Uterus (tissue), 2 donors: ENCODE measurements at regions not wholly inside any gene's neighbourhood (a gene's known extent, or its start where the extent isn't known, plus 50 kb on each side); places are given as distances from the start of the nearest gene placed in this dataset.

ENCODE experiments used
- CTCF ChIP-seq, 4 experiments: fragments of 200-600 bp in 2 of 4; fragments of 450-650 bp in 2 of 4; sonication (generic) in 2 of 4; IDR thresholded peaks; one replicate each; pipeline ENCODE4 v1.5.1; 2016 to 2019; ENCODE audit warnings: antibody characterized with exemption in 4 of 4, mild to moderate bottlenecking in 2 of 4, moderate library complexity in 1 of 4
- POLR2A ChIP-seq, 2 donors: fragments of 450-650 bp; IDR thresholded peaks; one replicate each; pipeline ENCODE4 v1.6.1; 2016; ENCODE audit warnings: antibody characterized with exemption in 2 of 2, mild to moderate bottlenecking in 1 of 2, moderate library complexity in 1 of 2

DNA sequence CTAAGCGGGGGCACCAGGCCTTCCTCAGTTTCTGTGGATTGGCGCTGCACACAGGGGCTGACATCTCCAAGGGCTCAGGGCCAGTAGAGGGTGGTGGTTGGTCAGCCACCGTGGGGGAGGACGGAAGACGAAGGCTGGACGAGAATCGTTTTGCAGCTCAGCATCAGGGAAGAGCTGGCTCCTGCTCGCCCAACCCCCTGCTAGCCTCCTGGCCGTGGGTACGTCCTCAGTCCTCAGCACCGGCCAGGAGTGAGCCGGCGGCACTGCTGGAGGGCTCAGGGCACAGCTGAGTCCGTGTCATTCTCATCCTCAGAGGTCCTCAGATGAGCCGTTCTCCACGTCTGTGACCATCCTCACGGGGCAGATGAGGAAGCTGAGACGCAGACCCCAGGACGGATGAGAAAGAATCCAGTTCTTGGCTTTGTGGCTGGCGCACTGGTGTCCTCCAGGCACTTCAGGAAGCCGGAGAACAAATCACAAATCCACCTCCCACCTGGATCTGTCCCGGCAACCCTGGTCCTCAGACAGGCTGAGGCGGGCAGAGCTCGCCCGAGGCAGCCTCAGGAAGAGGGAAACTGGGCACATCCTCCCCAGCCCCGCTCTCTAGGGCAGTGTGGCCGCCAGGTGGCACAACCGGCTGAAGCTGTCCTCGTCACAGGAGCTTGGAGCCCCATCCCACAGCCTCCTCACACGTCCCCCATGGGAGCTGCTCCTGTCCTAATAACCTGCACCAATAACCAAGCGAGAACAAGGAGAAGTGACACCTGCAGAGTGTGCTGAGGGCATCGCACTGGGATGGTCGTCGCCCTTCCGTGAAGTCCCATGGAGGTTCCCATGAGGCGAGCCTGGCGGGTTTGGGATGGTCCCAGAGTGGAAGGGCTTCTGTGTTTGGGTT is 393.7 kb downstream of the BRD1 start:
- TF ChIP-seq CTCF (IDR thresholded peaks at IDR 0.05) (no peak), POLR2A (IDR thresholded peaks at IDR 0.05) (no peak)
